CD14-positive monocyte (primary cell): ENCODE measurements at regions not wholly inside any gene's neighbourhood (a gene's known extent, or its start where the extent isn't known, plus 50 kb on each side); places are given as distances from the start of the nearest gene placed in this dataset.

Experiments
- DNase-seq, 3 donors: peaks; one replicate each; pipeline ENCODE4 v3.0.0-alpha.2; 2011 to 2022
- H2AFZ ChIP-seq: 2 replicates; pipeline ENCODE4 v1.6.0; 2012; ENCODE audit warnings: mild to moderate bottlenecking, low read depth, low read length, inconsistent platforms; ENCODE audit not compliant: insufficient read depth, poor library complexity, severe bottlenecking
- H3K27ac ChIP-seq, 2 donors: 1 replicate in 1 of 2; 2 replicates in 1 of 2; pipeline ENCODE4 v1.5.1; 2012 to 2013; ENCODE audit warnings: low read length in 2 of 2, control low read depth in 1 of 2, inconsistent platforms in 1 of 2, low read depth in 1 of 2, mild to moderate bottlenecking in 1 of 2
- H3K27me3 ChIP-seq, 2 donors: one replicate each; pipeline versions ENCODE4 v1.6.0 to v1.6.1; 2011 to 2013; ENCODE audit warnings: low read length in 2 of 2; ENCODE audit not compliant: control insufficient read depth in 2 of 2, insufficient read depth in 2 of 2
- H3K36me3 ChIP-seq, 2 donors: replicated peaks in 1 of 2; 1 replicate in 1 of 2; 2 replicates in 1 of 2; pipeline versions ENCODE4 v1.5.1 to v1.6.1; 2012 to 2013; ENCODE audit warnings: low read length in 2 of 2, control low read depth in 1 of 2, inconsistent platforms in 1 of 2, mild to moderate bottlenecking in 1 of 2; ENCODE audit not compliant: insufficient read depth in 2 of 2, control insufficient read depth in 1 of 2
- H3K4me1 ChIP-seq, 2 donors: 1 replicate in 1 of 2; 2 replicates in 1 of 2; pipeline versions ENCODE4 v1.5.1 to v1.6.1; 2012 to 2013; ENCODE audit warnings: low read length in 2 of 2, control low read depth in 1 of 2, inconsistent platforms in 1 of 2, mild to moderate bottlenecking in 1 of 2, moderate library complexity in 1 of 2; ENCODE audit not compliant: insufficient read depth in 2 of 2, control insufficient read depth in 1 of 2
- H3K4me2 ChIP-seq: replicated peaks from 2 replicates; pipeline ENCODE3; 2012; ENCODE audit warnings: low read length, moderate library complexity, mild to moderate bottlenecking; ENCODE audit not compliant: poor library complexity, severe bottlenecking; ENCODE audit errors: extremely low read depth
- H3K4me3 ChIP-seq, 3 experiments: fragments of 200-600 bp in 1 of 3; sonication (generic) in 1 of 3; replicated peaks in 1 of 3; 1 replicate in 2 of 3; 2 replicates in 1 of 3; pipeline ENCODE4 v1.5.1; 2011 to 2013; ENCODE audit warnings: low read length in 3 of 3, mild to moderate bottlenecking in 3 of 3, control low read depth in 2 of 3, low read depth in 2 of 3, inconsistent platforms in 1 of 3, moderate library complexity in 1 of 3
- H3K79me2 ChIP-seq: 2 replicates; pipeline ENCODE4 v1.6.0; 2012; ENCODE audit warnings: mild to moderate bottlenecking, control low read depth, inconsistent platforms, low read length, moderate library complexity; ENCODE audit not compliant: insufficient read depth
- H3K9ac ChIP-seq: 2 replicates; pipeline ENCODE4 v1.6.0; 2017; ENCODE audit warnings: low read length, mild to moderate bottlenecking; ENCODE audit not compliant: insufficient read depth, poor library complexity, severe bottlenecking
- H3K9me3 ChIP-seq, 2 donors: replicated peaks in 1 of 2; 1 replicate in 1 of 2; 2 replicates in 1 of 2; pipeline versions ENCODE4 v1.5.1 to v1.6.1; 2012 to 2013; ENCODE audit warnings: low read length in 2 of 2, control low read depth in 1 of 2; ENCODE audit not compliant: control insufficient read depth in 1 of 2, insufficient read depth in 1 of 2
- H4K20me1 ChIP-seq: 2 replicates; pipeline ENCODE4 v1.6.0; 2012; ENCODE audit warnings: mild to moderate bottlenecking, low read length, control low read depth, moderate library complexity; ENCODE audit not compliant: insufficient read depth
- H3K27ac Mint-ChIP-seq, 7 donors: one replicate each; pipeline ENCODE4 v1.8.0; 2020; ENCODE audit warnings: mild to moderate bottlenecking in 7 of 7, mixed read lengths in 7 of 7, moderate library complexity in 6 of 7, inconsistent platforms in 2 of 7
- H3K27me3 Mint-ChIP-seq, 3 donors: one replicate each; pipeline ENCODE4 v1.8.0; 2021 to 2022; ENCODE audit warnings: low read depth in 3 of 3, mild to moderate bottlenecking in 3 of 3, mixed read lengths in 3 of 3, moderate library complexity in 3 of 3, inconsistent platforms in 1 of 3
- H3K36me3 Mint-ChIP-seq, 2 donors: one replicate each; pipeline ENCODE4 v1.8.0; 2020; ENCODE audit warnings: mixed read lengths in 2 of 2, inconsistent platforms in 1 of 2, mild to moderate bottlenecking in 1 of 2
- H3K4me1 Mint-ChIP-seq: one replicate; pipeline ENCODE4 v1.8.0; 2020; ENCODE audit warnings: mild to moderate bottlenecking, mixed read lengths
- H3K4me3 Mint-ChIP-seq, 2 donors: one replicate each; pipeline ENCODE4 v1.8.0; 2020; ENCODE audit warnings: mild to moderate bottlenecking in 2 of 2, mixed read lengths in 2 of 2, moderate library complexity in 1 of 2
- H3K9me3 Mint-ChIP-seq, 7 donors: one replicate each; pipeline ENCODE4 v1.8.0; 2020 to 2022; ENCODE audit warnings: mixed read lengths in 7 of 7, mild to moderate bottlenecking in 6 of 7, moderate library complexity in 6 of 7, inconsistent platforms in 2 of 7
- WGBS: methylation state at CpG from one replicate; pipeline ENCODE4 v1.1.5; 2013; ENCODE audit warnings: missing lambda C conversion rate; ENCODE audit not compliant: insufficient coverage; 5-methylcytosine and 5-hydroxymethylcytosine counted together
- intact Hi-C, 2 donors: fragments of 100-400 bp; cut with micrococcal nuclease; formaldehyde crosslinking; loops; one replicate each; pipeline versions ENCODE4 v1.15.0 to v1.15.1; 2023
- TF ChIP-seq, protein P1 (sequence below): fragments of 200-600 bp; IDR thresholded peaks from one replicate; pipeline ENCODE4 v1.8.0; 2022; ENCODE audit warnings: antibody characterized with exemption, mild to moderate bottlenecking

DNA sequence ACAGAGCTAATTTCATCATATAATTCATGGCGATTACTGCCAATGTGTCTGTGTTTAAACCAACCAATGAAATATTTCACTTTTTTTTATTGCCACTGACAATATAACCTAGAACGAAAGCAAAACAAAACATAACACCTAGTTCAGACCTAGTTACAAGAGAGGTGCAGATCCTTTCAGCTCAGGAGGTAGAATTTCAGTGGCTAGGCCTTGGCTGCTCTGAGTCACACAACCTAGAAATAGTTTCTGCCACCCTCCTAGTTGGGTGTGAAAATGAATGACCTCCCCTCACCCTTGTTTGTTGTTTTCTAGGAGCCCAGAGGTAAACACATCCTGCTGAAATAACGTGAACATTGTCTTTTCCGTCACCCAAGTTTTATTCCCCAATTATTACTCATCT is 356.3 kb downstream of the HTR1B start:
- TF ChIP-seq, protein P1, sequence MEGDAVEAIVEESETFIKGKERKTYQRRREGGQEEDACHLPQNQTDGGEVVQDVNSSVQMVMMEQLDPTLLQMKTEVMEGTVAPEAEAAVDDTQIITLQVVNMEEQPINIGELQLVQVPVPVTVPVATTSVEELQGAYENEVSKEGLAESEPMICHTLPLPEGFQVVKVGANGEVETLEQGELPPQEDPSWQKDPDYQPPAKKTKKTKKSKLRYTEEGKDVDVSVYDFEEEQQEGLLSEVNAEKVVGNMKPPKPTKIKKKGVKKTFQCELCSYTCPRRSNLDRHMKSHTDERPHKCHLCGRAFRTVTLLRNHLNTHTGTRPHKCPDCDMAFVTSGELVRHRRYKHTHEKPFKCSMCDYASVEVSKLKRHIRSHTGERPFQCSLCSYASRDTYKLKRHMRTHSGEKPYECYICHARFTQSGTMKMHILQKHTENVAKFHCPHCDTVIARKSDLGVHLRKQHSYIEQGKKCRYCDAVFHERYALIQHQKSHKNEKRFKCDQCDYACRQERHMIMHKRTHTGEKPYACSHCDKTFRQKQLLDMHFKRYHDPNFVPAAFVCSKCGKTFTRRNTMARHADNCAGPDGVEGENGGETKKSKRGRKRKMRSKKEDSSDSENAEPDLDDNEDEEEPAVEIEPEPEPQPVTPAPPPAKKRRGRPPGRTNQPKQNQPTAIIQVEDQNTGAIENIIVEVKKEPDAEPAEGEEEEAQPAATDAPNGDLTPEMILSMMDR = no peak
- Histone ChIP-seq H3K4me1 (no peaks in the 10 kb centered on the region), H3K79me2 (no peaks in the 10 kb centered on the region), H3K4me3 (no peak overlapping the region), H4K20me1 (no peaks in the 10 kb centered on the region), H3K9me3 (peaks cover 0 to 4% of the 10 kb centered on the region in 2 donors), H3K27ac (no peak overlapping the region), H3K4me2 (no peak overlapping the region), H3K36me3 (no peaks in the 10 kb centered on the region), H2AFZ (no peak overlapping the region), H3K27me3 (no peaks in the 10 kb centered on the region), H3K9ac (no peak overlapping the region)
- Mint-ChIP-seq H3K27ac (no peak overlapping the region), H3K27me3 (no peaks in the 10 kb centered on the region), H3K9me3 (peaks cover 0 to 6% (median 2%) of the 10 kb centered on the region in 7 donors), H3K4me3 (no peak overlapping the region), H3K36me3 (no peaks in the 10 kb centered on the region), H3K4me1 (no peaks in the 10 kb centered on the region)
- WGBS = no CpG with 5 or more reads among the region's 4 CpGs
- DNase-seq = no peak
- intact Hi-C loops = no loop called here

DNA sequence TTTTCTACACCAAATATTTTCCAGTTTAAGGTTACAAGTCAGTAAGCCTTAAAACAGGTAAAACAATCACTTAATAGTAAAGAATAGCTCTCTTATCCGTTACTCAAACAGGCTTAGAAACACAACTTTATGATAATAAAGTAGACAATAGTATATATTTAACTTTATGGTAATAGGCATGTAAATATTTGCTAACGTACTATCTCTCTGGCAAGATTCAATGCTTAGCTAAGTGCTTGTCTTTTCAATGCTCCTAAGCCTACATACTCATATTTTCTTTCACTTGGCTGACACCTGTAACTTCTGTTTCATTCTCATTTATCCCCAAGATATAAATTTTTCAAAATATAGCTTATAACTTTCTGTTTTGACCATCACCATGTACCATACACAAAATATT is 358.2 kb downstream of the HTR1B start:
- TF ChIP-seq, protein P1 = no peak
- H3K9ac ChIP-seq = no peak overlapping the region
- DNase-seq = no peak
- no peaks in the 10 kb centered on the region for H3K27me3 ChIP-seq
- intact Hi-C loops = no loop called here
- H3K4me2 ChIP-seq = no peak overlapping the region
- H4K20me1 ChIP-seq = no peaks in the 10 kb centered on the region
- peaks cover 0 to 7% (median under 1%) of the 10 kb centered on the region in 7 donors for H3K9me3 Mint-ChIP-seq
- H3K27me3 Mint-ChIP-seq = no peaks in the 10 kb centered on the region
- H3K36me3 Mint-ChIP-seq = no peaks in the 10 kb centered on the region
- no peaks in the 10 kb centered on the region for H3K36me3 ChIP-seq
- WGBS = no CpG with 5 or more reads among the region's 2 CpGs
- H3K4me3 Mint-ChIP-seq = no peak overlapping the region
- no peaks in the 10 kb centered on the region for H3K9me3 ChIP-seq
- H3K4me1 ChIP-seq = no peaks in the 10 kb centered on the region
- H2AFZ ChIP-seq = no peak overlapping the region
- H3K27ac Mint-ChIP-seq = no peak overlapping the region
- no peak overlapping the region for H3K4me3 ChIP-seq
- no peak overlapping the region for H3K27ac ChIP-seq
- no peaks in the 10 kb centered on the region for H3K4me1 Mint-ChIP-seq
- H3K79me2 ChIP-seq = no peaks in the 10 kb centered on the region
